Progenitor cell of endocrine pancreas (in vitro differentiated cells): ENCODE measurements at regions not wholly inside any gene's neighbourhood (a gene's known extent, or its start where the extent isn't known, plus 50 kb on each side); places are given as distances from the start of the nearest gene placed in this dataset.

Source experiments
- DNase-seq: peaks from one replicate; pipeline ENCODE4 v3.0.0; 2021; ENCODE audit warnings: low spot score; ENCODE audit not compliant: unreplicated experiment
- H3K27ac Mint-ChIP-seq: 2 replicates; pipeline ENCODE4 v1.8.0; 2021; ENCODE audit warnings: mild to moderate bottlenecking, moderate library complexity, mixed read lengths
- H3K27me3 Mint-ChIP-seq: 2 replicates; pipeline ENCODE4 v1.8.0; 2021; ENCODE audit warnings: mixed read lengths
- H3K36me3 Mint-ChIP-seq: 2 replicates; pipeline ENCODE4 v1.8.0; 2022; ENCODE audit warnings: mixed read lengths; ENCODE audit not compliant: insufficient read depth
- H3K4me1 Mint-ChIP-seq: 2 replicates; pipeline ENCODE4 v1.8.0; 2021; ENCODE audit warnings: low read depth, mixed read lengths
- H3K4me3 Mint-ChIP-seq: 2 replicates; pipeline ENCODE4 v1.8.0; 2021; ENCODE audit warnings: low read depth, mild to moderate bottlenecking, moderate library complexity, mixed read lengths
- H3K9me3 Mint-ChIP-seq: 2 replicates; pipeline ENCODE4 v1.8.0; 2021; ENCODE audit warnings: low read depth, mixed read lengths
- CTCF ChIP-seq: fragments of 200-600 bp; sonication (generic); IDR thresholded peaks from one replicate; pipeline ENCODE4 v1.5.0; 2021; ENCODE audit warnings: antibody characterized with exemption, mild to moderate bottlenecking; ENCODE audit not compliant: unreplicated experiment

- DNase-seq = no peak
- Mint-ChIP-seq H3K9me3 (peaks cover 2% of the 10 kb centered on the region), H3K36me3 (no peaks in the 10 kb centered on the region), H3K27ac (no peak overlapping the region), H3K4me1 (no peaks in the 10 kb centered on the region), H3K4me3 (no peak overlapping the region), H3K27me3 (no peaks in the 10 kb centered on the region)
- TF ChIP-seq CTCF = no peak
Observed at GRCh38 chr7:49244543-49244942, 320.2 kb downstream of the CDC14C start.

- DNase-seq = no peak
- Mint-ChIP-seq H3K36me3 (no peaks in the 10 kb centered on the region), H3K27me3 (no peaks in the 10 kb centered on the region), H3K4me1 (no peaks in the 10 kb centered on the region), H3K9me3 (no peaks in the 10 kb centered on the region), H3K4me3 (no peak overlapping the region), H3K27ac (no peak overlapping the region)
- TF ChIP-seq CTCF = no peak
Observed at GRCh38 chr7:49245062-49245461, 320.7 kb downstream of the CDC14C start.

- Mint-ChIP-seq H3K36me3 (no peaks in the 10 kb centered on the region), H3K4me3 (no peak overlapping the region), H3K9me3 (no peaks in the 10 kb centered on the region), H3K27ac (no peak overlapping the region), H3K27me3 (no peaks in the 10 kb centered on the region), H3K4me1 (peaks cover 7% of the 10 kb centered on the region)
- TF ChIP-seq CTCF = no peak
- DNase-seq = no peak
Observed at GRCh38 chr7:49247759-49248158, 323.4 kb downstream of the CDC14C start.

GRCh38 chr7:49255054-49255453 lies 330.7 kb downstream of the CDC14C start:
- Mint-ChIP-seq H3K36me3 (no peaks in the 10 kb centered on the region), H3K27me3 (no peaks in the 10 kb centered on the region), H3K9me3 (no peaks in the 10 kb centered on the region), H3K27ac (no peak overlapping the region), H3K4me3 (no peak overlapping the region), H3K4me1 (peaks cover 7% of the 10 kb centered on the region)
- TF ChIP-seq CTCF = no peak
- no peak for DNase-seq

GRCh38 chr7:49260538-49260937 lies 336.2 kb downstream of the CDC14C start:
- Mint-ChIP-seq H3K27ac (no peak overlapping the region), H3K9me3 (no peaks in the 10 kb centered on the region), H3K36me3 (no peaks in the 10 kb centered on the region), H3K4me1 (no peaks in the 10 kb centered on the region), H3K4me3 (no peak overlapping the region), H3K27me3 (no peaks in the 10 kb centered on the region)
- TF ChIP-seq CTCF = no peak
- no peak for DNase-seq
